Fibroblast of skin of left quadriceps (primary cell): ENCODE measurements at regions not wholly inside any gene's neighbourhood (a gene's known extent, or its start where the extent isn't known, plus 50 kb on each side); places are given as distances from the start of the nearest gene placed in this dataset.

Experiments
- DNase-seq, 2 experiments: peaks; one replicate each; pipeline ENCODE4 v3.0.0-alpha.2; 2013; ENCODE audit warnings: low read depth in 2 of 2

DNA sequence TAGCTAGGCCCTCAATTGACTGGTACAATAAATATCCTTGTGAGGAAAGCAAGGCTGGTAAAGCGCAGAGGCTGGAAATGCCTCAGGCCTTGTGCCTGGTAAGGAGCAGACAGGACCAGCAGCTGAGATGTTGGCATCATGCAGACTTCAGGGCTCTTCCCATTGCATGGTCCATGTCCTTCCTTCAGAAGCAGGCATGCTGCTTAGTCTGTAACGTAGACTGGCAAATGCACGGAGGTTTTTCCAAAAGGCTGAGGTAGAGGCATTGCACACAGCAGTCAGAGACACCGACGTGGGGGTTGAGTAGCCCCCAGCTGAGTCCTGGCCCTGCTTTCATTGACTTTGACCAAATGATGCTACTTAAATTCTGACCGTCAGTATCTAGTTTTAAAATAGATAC lies 87.1 kb downstream of the ADRB2 start:
- no peak for DNase-seq

DNA sequence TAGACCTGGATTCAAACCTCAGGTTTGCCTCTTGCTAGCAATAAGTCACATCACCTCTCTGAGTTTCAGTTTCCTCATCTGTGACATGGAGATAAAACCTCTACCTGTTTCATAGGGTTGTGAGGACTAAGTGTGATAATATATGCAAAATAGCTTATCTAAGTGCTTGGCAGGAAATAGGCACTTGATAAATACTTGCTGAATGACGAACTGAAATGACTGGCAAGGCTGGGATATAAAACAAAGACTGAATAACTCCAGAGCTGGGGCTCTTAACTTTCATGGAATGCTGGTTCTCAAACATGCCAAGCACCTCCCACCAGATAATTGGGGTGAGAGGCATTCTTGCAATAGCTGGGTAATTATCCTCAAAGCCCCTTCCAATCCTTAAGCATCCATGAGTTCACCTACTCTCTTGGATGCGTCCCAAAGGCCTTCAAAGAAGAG lies 87.6 kb downstream of the ADRB2 start:
- peak; percentile 86 to 90 for DNase-seq

DNA sequence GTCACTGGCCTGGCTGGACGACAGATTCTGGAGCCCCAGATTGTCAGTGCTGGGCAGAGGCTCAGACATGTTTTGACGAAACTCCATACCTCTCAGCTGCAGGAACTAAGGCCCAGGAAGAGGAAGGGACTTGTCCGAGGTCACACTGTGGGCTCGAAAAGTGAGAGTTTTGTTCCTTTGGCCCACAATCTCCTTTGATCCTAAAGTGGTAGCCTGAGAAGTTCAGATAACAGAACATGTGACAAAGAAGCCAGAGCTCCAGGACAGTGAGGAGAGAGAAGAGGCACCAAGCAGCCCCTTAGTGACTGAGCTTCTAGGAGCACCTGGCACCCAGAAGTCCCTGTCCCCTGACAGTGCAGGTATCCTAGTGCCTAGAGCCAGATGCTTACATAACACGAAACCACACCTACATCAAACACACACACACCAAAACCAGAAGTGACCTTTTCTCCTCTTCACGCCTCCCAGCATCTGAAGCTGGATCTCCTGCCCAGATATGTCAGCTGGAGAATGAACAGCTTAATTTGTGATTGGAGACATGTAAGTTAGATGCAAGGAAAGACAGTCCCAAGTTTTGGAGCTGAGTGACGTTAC lies 88.9 kb downstream of the ADRB2 start:
- DNase-seq, result no peak

DNA sequence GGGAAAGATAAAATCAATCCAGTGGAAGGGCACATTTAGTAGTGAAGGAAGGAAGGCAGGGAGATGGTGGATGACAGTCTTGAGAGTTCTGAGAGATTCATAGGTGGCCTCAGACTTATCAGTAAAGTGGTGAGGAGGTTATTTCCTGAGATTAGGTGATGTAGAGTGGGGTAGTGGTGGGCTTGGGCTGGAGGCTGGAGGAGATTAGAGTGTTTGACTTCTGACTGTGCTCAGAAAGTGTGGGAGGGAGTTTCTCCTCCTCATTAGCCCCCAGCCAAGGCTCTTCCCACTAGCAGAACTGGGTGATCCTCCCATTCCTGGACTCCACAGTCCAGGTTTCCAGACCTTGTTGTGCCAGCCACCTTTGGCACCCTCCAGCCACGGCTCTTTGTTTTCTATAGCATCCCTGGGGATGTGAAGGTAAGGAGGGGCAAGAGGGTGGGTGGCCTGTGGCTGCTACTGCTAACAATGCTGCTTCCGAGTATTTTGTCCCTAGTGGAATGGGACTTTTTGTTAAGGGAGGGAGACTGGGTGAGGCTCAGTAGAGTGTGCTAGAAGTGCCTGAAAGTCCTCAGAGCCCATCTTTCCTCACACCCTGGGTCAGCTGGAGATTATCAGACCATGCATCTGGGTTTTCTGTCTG lies 94.4 kb downstream of the ADRB2 start:
- DNase-seq, result no peak

DNA sequence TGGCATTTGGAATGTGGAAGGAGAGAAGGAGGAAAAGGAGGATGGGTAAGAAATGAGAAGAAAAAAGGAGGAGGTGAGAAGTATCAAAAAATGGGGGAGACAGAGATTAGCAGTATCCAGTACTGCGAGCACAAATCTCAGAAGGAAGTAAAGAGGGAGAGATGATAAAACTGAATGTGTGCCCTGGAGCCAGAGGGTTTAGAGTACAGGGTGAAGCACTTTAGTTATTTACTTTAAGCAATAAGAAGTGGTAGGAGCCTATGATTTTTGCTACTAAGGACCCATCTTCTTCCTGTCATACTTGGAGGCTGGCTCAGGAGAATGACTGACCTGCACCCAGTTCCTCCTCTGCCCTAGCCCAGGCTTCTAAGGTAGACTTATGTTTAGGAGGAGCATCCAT lies 94.9 kb downstream of the ADRB2 start:
- no peak for DNase-seq

DNA sequence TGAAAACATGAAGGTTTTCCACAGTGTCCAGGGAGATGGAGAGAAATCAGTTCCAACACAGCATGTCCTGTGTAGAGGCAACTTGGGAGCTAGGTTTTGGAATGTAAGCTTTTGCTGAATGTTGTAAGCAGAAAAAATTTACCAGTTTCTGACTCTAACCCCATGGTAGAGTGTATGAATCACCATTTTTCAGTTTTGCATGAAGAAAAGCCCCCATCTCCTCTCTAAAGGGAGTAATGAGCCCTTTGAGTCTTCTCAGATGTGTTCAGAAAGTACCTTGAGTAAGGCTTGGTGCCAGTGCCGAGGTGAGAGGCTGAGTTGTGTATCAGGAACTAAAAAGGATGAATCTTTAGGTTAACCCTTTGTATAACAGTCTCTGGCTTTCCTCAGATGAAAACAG lies 96.2 kb downstream of the ADRB2 start:
- no peak for DNase-seq

DNA sequence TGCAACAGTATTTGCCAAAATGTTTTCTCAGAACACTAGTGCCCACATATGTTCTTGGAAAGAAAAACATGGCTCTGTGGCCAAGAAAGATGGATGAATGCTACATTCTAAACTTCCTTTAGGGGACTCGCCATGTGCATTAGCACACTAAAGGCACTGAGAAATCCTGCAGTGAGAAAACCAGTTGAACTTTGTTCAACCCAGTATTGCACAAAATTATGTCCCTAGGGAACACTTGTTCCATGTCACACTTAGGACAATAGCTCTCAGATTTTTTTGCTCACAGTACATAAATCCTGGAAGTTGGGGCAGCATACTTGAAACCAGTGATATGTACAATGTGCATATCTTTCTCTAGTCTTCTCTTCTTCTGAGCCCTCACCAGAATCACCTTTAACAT lies 96.6 kb downstream of the ADRB2 start:
- no peak for DNase-seq

DNA sequence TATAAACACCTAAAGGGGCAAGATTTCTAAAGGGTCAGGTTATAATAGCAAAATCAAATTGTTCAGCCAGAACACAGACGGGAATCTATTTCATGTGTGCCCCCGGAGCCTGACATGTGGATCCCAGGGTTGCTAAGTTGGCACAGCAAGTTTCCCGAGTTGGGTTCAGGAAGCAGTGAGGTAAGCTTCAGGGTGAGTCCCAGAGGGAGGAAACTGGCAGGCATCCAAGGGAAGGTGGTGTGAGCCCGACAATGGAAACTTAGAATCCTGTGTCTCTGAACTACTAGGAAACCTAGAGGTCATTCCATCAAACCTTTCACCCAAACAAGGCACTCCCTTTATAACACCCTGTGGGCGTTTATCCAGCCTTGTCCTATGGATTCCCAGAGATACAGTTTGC lies 98.4 kb downstream of the ADRB2 start:
- no peak for DNase-seq

DNA sequence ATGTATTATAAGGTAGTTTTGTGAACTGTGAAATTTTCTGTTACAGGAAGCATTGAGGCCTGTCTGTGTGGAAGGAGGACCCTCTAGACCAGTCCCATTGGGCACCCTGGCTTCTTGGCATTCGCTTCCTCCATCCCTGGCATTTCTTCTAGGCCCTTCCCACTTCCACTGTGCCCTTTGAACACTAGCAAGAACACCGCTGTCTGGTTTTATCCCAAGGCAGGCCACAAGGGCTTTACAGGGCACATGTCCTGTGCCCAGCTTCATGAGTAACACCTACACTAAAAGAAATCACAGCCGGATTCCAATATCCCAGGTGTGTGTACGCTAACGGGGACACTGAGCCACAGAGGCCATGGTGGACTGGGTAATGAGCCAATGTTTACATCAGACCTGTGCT lies 99.8 kb downstream of the ADRB2 start:
- DNase-seq, result no peak

DNA sequence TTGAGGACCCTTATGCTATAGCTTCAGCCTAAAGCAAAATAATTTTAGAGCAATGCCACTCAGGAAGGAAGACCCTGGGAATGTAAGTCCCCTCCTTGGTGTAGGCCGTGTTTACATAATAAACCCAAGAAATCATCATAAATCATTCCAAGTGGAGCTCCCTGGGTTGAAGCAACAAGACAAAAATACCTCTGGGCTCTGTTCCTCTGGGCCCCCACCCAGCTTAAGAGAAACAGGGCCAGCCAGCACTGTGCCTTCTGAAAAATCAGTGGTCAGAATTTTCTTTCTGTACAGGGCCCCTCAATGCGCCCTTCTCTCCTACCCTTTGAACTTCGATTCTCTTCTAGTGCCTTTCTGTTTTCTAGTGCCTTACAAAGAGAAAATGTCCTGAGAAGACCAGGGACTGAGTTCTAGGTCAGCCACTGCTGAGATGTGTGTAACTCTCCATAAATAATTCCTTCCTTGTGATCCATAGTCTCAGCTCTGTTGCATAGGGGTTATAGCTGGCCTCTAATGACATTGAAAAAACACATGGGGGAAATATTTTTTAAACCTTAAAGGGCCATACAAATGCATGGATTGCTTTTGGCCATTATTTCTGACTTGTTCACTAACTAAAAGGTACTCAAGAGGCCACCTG lies 101.0 kb downstream of the ADRB2 start:
- DNase-seq, result no peak

DNA sequence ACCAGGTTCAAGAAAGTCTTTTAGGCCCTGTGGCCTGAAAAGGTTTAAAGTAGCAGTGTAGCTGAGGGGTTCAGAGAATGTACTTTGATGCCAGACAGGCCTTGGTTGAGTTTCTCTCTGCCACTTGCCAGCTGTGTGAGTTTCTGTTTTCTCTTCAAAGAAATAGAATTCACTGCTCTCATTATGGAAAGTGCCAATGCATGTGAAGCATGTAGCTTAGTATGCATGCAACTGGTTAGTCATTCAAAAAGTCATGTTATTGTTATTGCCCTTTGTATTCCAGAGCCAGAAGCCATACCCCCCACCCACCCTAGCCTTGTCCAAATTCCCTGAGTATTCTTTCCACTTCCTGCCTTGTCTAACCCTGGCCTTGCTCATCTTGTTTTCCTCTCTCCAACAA lies 101.7 kb downstream of the ADRB2 start:
- DNase-seq, result no peak

DNA sequence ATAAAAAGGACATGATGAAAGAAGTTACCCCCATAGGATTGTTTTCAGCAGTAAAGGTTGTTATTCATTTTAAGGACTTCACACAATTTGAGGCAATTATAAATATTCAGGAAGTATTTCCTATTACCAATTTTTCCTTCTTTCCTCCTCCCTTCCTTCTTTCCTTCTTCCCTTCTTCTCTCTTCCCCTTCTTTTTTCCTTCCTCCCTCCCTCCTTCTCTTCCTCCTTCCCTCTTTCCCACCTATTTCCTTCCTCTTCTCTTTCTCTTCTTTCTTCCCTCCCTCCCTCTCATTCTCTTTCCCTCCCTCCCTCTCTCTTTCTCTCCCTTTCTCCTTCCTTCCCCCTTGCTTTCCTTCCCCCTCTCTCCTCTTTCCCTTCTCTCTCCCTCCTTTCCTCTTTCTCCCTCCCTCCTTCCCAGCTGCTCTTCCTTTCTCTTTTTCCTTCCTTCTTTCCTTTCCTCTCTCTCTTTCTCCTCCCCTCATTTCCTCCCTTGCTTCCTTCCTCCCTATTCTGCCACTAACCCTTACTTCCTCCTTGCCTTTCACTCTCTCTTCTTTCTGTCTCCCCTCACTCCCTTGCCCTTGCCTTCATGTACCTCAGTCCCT lies 105.1 kb downstream of the ADRB2 start:
- DNase-seq, result no peak

DNA sequence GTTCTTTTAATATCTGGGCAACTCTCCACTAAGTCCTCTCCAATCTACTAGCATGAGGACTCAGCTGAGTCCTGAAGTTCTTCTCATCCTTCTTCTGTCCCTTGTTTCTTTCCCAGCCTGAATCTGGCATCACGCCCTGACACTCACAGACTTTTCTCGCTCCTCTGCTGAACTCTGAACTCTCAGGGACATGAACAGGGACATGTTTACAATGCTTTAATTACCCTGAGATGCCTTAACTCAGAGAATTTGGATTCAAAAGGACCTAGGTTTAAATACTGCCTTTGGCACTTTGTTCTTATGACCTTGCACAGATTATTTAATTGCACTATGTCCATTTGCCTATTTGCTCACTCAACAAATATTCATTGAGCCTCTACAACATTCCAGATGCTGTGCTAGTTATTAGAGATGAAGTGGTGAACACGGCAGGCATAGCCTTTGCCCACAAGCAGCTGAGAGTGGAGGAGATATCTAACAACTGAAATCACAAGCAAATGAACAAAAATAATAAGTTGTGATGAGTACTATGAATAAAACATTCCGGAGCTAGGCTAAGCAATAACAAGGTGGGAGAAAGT lies 106.0 kb downstream of the ADRB2 start:
- DNase-seq, result no peak

DNA sequence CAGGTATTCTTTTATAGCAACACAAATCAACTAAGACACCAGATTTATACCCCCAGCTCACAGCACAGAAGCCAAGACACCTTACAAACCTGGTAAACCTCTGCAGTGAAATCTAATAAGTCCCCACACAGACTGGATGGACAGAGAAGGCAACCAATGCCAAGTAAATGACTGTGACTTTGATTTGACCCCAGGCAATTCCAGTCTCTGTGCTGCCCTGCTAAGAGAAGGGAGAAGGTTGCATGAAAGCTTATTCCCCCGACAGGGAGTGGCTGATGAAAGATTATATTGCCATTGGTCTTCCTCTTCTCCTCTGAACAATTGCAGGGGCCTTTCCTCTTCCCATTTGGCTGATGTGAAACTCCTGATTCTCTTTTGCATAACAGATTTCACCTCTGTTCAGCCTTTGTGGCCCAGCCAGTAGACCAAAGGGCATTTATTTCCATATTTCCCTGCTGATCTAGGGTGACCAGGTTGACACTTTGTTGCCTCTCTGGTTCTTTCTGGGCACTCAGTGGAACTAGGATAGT lies 107.6 kb downstream of the ADRB2 start:
- no peak for DNase-seq

DNA sequence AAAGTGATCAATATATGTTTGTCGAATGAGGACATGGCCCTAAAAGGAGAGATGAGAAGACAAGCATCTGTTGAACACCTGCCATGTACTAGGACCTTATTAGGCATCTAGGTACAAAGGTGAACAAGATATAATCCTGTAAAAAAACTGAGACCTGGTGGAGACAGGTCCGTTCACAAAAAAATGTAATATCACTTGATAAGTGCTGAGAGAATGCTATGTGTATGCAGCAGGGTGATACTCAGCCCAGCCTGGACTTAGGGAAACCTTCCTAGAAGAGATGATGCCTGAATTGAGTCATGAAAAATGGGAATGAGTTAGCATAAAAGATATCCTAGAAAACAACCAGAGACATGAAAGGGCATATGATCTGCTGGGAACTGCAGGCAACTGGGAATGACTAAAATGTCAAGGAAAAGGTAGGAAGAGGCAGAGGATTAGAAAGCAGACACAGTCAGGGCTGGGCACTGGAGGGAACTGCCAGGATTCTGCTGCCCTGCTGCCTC lies 108.5 kb downstream of the ADRB2 start:
- DNase-seq, result no peak

DNA sequence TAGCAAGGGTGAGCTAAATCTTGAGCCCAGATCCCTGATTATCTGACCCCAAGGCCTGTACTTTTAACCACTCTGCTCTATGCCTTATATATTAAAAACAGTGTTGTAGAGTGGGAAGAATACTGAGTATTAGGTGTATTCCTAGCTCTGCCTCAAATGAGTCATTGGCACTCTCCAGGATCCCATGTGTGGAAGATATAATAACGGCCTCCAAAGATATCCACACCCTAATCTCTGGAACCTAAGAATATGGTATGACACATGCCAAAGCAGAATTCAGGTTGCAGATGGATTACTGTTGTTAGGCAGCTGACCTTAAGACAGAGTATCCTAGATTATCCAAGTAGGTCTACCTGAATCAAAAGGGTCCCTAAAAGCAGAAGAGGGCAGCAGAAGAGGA lies 110.8 kb downstream of the ADRB2 start:
- DNase-seq, result no peak

DNA sequence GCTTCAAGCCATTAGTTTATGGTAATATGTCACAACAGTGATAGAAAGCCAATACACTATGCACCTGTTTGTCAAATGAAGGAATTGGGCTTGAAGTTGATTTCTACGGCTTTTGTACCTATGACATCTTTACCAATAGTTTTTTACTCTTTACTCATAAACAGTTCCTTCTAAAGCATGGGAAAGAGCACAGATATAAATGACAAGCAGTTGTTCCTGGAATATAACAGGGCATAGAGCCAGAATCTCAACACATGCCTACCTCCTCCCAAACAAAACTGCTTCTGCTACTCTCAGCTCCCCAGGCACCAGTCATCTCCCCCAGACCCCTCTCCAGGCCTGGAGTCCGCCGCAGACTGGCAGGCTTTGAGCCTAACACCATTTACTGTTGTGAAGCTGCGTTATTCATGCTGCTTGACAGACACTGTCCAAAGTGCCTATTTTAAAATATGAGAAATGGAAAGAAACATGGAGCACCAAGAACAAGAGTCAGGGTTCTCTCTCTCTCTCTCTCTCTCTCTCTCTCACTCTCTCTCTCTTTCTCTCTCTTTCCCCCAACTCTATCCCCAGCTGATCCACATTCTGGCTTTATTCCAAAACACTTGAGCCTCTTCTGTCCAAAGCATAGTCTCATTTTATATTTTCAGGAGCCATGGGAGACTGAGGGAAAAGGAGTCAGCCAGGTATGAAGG lies 111.6 kb downstream of the ADRB2 start:
- DNase-seq, result no peak

DNA sequence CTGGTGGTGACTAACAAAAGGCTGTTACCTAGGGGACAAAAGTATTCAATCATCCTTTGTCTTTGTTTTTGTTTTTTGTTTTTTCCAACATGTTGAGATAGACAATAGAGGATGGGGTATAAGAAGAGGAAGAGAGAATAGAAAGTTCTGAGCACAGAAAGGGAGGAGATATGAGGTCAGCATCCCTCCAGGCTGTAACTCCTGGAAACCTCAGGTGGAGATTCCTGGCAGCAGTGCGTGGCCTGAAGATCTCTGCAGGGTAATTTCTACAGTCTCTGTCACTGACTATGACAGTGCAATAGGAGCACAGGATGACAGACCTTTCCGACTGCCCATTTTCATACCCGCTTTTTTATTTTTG lies 112.1 kb downstream of the ADRB2 start:
- no peak for DNase-seq

DNA sequence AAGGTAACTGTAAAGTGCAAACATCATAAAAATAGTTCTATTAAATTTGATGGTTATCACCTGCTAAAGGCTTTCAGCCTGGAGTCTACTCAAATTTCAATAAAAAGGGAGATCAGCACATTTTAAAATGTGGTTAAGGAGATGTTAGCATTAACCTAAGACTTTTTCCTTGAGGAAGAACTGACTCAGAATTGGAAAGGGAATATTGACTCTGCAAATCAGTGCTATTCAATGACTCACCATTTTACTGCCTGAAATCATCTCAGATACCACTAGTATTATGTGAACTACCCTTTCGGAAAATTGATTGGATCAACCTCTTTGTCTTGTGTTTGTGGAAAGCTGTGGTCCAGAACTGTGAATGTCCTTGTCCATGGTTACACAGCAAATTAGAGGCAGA lies 113.3 kb downstream of the ADRB2 start:
- DNase-seq, result peak in 1 of 2 experiments; percentile 20

DNA sequence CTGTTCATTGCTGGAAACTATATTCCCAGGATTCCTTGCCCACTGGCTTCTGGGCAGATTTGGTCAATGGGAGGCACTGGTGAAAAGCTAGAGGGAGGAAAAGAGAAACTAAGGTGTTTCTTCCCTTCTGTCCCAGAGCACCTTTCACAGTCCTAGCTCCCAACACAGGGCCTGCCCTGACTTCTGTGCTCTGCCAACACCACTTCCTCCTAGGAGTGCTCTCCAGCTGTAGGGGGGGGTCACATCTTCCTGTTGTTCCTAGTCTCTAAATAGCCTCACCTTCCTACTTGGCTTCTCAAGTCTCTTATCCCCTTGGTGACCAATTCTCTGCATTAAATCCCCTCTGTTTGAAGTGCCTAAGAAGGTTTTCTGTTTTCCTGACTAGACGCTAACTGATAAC lies 115.4 kb downstream of the ADRB2 start:
- DNase-seq, result no peak

DNA sequence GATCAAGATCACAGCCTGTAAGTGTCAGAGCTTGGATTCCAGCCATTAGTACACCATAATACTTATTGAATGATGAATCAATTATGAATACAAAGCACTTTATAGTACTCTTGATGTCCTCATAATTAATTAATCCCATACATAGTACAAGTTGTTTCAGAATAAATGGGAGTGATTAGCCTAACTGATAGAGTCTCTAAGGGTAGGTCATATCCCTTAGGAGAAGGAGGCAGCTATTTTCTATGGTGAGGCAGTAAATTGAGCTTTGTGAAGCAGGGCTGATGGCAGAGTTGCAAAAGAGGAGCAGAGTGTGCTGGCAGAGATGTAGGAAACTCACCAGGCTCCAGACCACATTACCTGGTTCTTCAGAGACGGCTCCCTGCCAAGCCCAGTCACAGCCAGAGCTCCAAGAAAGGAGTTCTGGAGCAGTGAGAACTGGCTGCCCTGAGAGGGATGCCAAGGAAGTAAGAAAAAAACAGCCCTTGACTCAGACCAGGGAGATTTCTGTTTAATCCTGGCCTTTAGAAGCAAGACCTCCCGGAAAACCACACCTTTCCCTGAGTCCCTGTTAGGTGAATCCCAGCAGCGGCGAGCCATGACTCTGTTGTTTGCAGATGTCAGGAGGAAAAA lies 112.9 kb downstream of the SH3TC2 start:
- DNase-seq, result no peak
